Activated CD4-positive, alpha-beta T cell treated with anti-CD3 and anti-CD28 coated beads for 36 hours (primary cell): ENCODE measurements at regions not wholly inside any gene's neighbourhood (a gene's known extent, or its start where the extent isn't known, plus 50 kb on each side); places are given as distances from the start of the nearest gene placed in this dataset.

ENCODE experiments used
- ATAC-seq: fragments of 200-7000 bp; cut with Tn5 transposase; one replicate; pipeline ENCODE4 v1.10.0; 2021; ENCODE audit warnings: mild to moderate bottlenecking, moderate library complexity
- CTCF ChIA-PET: fragments of 350-600 bp; sonication (Branson Sonifier 250); formaldehyde crosslinking; loops from one replicate; lab custom pipeline; 2021; ENCODE audit warnings: antibody characterized with exemption; lab: Charles Lee
- POLR2A ChIA-PET: fragments of 350-600 bp; sonication (Branson Sonifier 250); formaldehyde crosslinking; loops from one replicate; lab custom pipeline; 2021; ENCODE audit warnings: antibody characterized with exemption, inconsistent platforms; lab: Charles Lee
- DNase-seq: peaks from one replicate; pipeline ENCODE4 v3.0.0-alpha.2; 2020
- H3K27ac Mint-ChIP-seq: one replicate; pipeline ENCODE4 v1.8.0; 2021; ENCODE audit warnings: mixed read lengths
- H3K27me3 Mint-ChIP-seq: one replicate; pipeline ENCODE4 v1.8.0; 2021; ENCODE audit warnings: mixed read lengths
- H3K36me3 Mint-ChIP-seq: one replicate; pipeline ENCODE4 v1.8.0; 2021; ENCODE audit warnings: low read depth, mixed read lengths
- H3K4me1 Mint-ChIP-seq: one replicate; pipeline ENCODE4 v1.8.0; 2021; ENCODE audit warnings: mixed read lengths
- H3K4me3 Mint-ChIP-seq: one replicate; pipeline ENCODE4 v1.8.0; 2021; ENCODE audit warnings: mild to moderate bottlenecking, moderate library complexity, mixed read lengths
- H3K9me3 Mint-ChIP-seq: one replicate; pipeline ENCODE4 v1.8.0; 2021; ENCODE audit warnings: low read depth, mixed read lengths
- intact Hi-C, 2 experiments: fragments of 100-400 bp; cut with DNase I in 1 of 2; cut with micrococcal nuclease in 1 of 2; formaldehyde crosslinking; loops; one replicate each; pipeline versions ENCODE4 v1.14.2 to v1.15.1; 2022 to 2024; cut with DNase I, micrococcal nuclease

DNA sequence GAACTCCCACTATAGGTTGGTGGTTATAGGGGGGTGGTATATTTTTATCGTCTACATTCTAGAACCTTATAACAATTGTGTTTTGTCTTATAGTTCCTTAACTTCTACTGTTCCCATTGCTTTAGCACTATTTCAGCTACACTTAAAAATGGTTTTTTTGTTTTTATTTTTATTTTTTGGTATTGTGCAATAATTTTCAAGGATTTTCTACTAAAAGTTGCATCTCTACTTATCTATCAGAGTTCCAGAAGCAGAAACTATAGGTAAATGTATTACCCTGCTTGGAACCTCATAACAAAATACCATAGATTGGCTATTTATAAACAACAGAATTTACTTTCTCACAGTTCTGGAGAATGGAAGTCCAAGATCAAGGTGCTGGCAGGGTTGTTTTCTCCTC lies 981.6 kb upstream of the CNTNAP5 start:
- H3K36me3 Mint-ChIP-seq = no peaks in the 10 kb centered on the region
- H3K9me3 Mint-ChIP-seq = peaks cover 4% of the 10 kb centered on the region
- no peak for DNase-seq
- CTCF ChIA-PET = no interaction called here
- intact Hi-C loops = no loop called here
- H3K4me1 Mint-ChIP-seq = no peaks in the 10 kb centered on the region
- no peak for ATAC-seq
- H3K4me3 Mint-ChIP-seq = no peak overlapping the region
- H3K27ac Mint-ChIP-seq = no peak overlapping the region
- POLR2A ChIA-PET = no interaction called here
- no peaks in the 10 kb centered on the region for H3K27me3 Mint-ChIP-seq

DNA sequence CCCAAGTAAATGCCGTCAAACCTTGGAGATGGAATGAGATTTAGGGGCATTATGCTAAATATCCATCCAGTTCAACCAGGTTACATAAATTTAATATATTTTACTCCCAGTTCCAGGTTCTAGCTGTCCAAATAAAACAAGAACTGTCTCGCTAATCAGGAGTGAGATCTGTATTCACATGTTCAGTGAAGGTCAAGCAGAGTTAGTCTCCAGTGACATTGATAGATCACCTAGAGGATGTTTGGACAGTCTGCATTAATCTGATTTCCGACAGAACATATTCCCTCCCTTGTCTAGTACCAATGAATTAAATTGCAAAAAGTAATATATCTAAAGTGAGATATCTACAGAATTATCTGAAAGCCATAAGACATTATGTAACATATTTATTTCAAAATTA lies 979.4 kb upstream of the CNTNAP5 start:
- DNase-seq = no peak
- H3K27me3 Mint-ChIP-seq = no peaks in the 10 kb centered on the region
- H3K36me3 Mint-ChIP-seq = no peaks in the 10 kb centered on the region
- ChIA-PET CTCF (no interaction called here), POLR2A (no interaction called here)
- H3K4me3 Mint-ChIP-seq = no peak overlapping the region
- ATAC-seq = no peak
- peaks cover 5% of the 10 kb centered on the region for H3K9me3 Mint-ChIP-seq
- H3K27ac Mint-ChIP-seq = no peak overlapping the region
- intact Hi-C loops = no loop called here
- no peaks in the 10 kb centered on the region for H3K4me1 Mint-ChIP-seq

DNA sequence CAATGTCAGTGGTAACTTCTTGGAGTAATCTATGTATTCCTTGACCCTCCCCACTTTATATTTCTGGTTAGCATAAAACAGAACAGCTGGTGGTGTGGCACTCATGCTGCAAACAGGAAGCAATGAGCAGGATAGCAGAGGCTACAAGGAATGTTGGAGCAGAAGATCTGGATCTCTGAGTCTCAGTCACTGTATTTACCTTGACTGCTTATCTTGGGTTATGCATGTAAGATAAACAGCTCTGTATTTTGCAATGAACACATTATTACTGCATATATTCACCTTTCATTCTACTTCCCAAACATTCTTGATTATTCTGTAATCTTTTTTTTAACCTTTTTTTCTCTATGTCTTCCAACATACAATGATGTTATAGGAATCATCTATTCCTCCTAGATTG lies 977.9 kb upstream of the CNTNAP5 start:
- POLR2A ChIA-PET = no interaction called here
- no peak overlapping the region for H3K4me3 Mint-ChIP-seq
- no peak for ATAC-seq

DNA sequence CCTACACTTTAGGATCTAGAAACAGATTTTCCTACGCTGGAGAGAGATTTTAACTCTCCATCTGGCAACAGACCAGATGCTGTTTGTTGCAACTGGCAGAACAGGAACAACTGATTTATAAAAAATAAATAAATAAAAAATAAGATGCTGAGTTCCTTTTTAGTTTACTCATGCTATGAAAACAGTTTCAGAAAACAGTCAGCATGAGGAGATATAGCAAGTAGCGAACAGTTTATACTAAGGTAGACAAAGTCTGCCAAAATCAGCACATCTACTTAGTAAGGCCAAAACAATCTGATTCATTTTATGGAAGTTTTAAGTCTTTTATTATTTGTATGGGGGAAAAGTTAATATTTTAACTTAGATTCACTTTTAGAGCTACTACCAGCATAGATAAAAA lies 974.0 kb upstream of the CNTNAP5 start:
- DNase-seq (no peak), ATAC-seq (no peak)
- Mint-ChIP-seq H3K36me3 (no peaks in the 10 kb centered on the region), H3K4me1 (no peaks in the 10 kb centered on the region), H3K27ac (no peak overlapping the region), H3K4me3 (no peak overlapping the region), H3K27me3 (no peaks in the 10 kb centered on the region), H3K9me3 (peaks cover 7% of the 10 kb centered on the region)
- intact Hi-C loops = no loop called here
- ChIA-PET CTCF (no interaction called here), POLR2A (no interaction called here)

More for the DNA sequence above, 977.9 kb upstream of the CNTNAP5 start:
- intact Hi-C loops = no loop called here
- Mint-ChIP-seq H3K27ac (no peak overlapping the region), H3K9me3 (peaks cover 4% of the 10 kb centered on the region), H3K27me3 (no peaks in the 10 kb centered on the region), H3K4me1 (no peaks in the 10 kb centered on the region), H3K36me3 (no peaks in the 10 kb centered on the region)
- CTCF ChIA-PET = no interaction called here
- no peak for DNase-seq

DNA sequence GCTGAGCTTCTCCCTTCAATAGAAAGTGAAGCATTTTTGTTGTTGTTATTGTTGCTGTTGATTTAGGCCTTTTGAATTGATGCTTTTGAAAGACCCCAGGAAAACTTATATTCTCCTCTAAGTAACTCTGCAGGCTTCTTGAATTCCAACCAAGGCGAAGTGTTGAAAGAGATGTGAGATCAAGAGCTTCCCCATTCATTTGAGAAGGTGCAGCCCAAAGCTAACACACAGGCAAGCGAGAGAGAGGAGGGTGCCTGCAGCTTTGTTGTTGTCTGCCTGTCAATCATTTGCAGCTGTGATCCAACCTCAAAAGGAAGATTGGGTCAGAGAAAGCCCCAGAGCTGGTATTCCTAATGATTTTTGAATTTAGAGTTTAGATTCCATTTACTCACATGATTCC lies 963.6 kb upstream of the CNTNAP5 start:
- Mint-ChIP-seq H3K4me1 (no peaks in the 10 kb centered on the region), H3K27me3 (no peaks in the 10 kb centered on the region), H3K4me3 (no peak overlapping the region), H3K36me3 (no peaks in the 10 kb centered on the region), H3K9me3 (peaks cover 4% of the 10 kb centered on the region), H3K27ac (no peak overlapping the region)
- CTCF ChIA-PET = no interaction called here
- DNase-seq = no peak
- POLR2A ChIA-PET = no interaction called here
- ATAC-seq = no peak
- intact Hi-C loops = no loop called here

DNA sequence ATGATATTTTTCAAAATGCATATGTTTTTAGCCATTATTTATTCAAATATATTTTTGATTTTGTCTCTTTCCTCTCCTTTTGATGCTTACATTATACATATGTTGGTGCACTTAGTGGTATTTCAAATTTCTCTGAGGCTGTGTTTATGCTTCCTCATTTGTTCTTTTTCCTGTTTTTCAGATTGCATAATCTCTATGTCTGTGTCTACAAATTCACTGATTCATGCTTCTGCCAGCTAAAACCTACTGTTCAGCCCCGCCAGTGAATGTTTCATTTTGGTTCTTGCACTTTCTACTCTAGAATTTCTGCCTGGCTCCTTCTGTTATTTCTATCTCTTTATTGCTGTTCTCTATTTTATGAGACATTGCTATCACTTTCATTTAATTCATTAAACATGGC lies 951.7 kb upstream of the CNTNAP5 start:
- ATAC-seq = no peak
- intact Hi-C loops = no loop called here
- Mint-ChIP-seq H3K27ac (no peak overlapping the region), H3K9me3 (peaks cover 6% of the 10 kb centered on the region), H3K36me3 (no peaks in the 10 kb centered on the region), H3K4me3 (no peak overlapping the region), H3K4me1 (no peaks in the 10 kb centered on the region), H3K27me3 (no peaks in the 10 kb centered on the region)
- no peak for DNase-seq
- ChIA-PET POLR2A (no interaction called here), CTCF (no interaction called here)

DNA sequence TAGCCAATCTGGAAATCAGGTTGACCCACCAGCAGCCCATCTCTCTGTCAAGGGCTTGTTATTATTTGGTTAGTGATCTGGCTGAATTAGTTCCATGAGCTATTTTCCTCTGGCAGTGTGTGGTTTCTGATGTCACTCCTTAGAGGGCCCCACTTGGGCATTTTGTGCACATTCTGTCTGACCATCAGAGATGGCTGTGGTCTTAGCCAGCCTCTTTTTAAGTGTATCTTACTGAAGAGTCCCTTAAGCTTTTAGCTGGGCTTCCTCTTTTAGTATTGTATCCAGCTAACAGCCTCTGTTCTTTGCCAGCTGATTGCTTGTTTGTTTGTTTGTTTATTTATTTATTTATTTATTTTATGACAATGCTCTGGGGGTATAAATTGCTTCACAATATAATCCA lies 951.1 kb upstream of the CNTNAP5 start:
- ChIA-PET POLR2A (no interaction called here), CTCF (no interaction called here)
- ATAC-seq = no peak
- Mint-ChIP-seq H3K27ac (no peak overlapping the region), H3K36me3 (no peaks in the 10 kb centered on the region), H3K27me3 (no peaks in the 10 kb centered on the region), H3K9me3 (peaks cover 6% of the 10 kb centered on the region), H3K4me3 (no peak overlapping the region), H3K4me1 (no peaks in the 10 kb centered on the region)
- no peak for DNase-seq
- intact Hi-C loops = no loop called here

DNA sequence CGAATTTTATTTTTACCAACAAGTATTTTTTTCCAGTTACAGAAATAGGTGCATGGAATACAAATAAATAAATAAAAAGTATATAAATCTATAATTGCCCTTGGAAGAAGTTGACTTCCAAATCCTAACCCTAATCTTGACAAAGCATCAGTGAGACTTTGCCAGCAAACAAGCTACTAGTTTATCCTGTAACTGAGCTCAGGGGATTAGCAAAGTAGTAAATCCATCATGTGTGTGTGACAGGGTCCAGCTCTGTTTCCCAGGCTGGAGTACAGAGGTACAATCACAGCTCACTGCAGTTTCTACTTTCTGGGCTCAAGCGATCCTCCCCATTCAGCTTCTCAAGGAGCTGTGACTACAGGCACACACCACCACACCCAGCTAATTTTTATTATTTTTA lies 948.0 kb upstream of the CNTNAP5 start:
- CTCF ChIA-PET = no interaction called here
- no peaks in the 10 kb centered on the region for H3K27me3 Mint-ChIP-seq
- ATAC-seq (no peak), DNase-seq (no peak)
- no peak overlapping the region for H3K27ac Mint-ChIP-seq
- peaks cover 8% of the 10 kb centered on the region for H3K9me3 Mint-ChIP-seq
- no peak overlapping the region for H3K4me3 Mint-ChIP-seq
- intact Hi-C loops = no loop called here
- H3K4me1 Mint-ChIP-seq = no peaks in the 10 kb centered on the region
- H3K36me3 Mint-ChIP-seq = no peaks in the 10 kb centered on the region
- POLR2A ChIA-PET = no interaction called here

DNA sequence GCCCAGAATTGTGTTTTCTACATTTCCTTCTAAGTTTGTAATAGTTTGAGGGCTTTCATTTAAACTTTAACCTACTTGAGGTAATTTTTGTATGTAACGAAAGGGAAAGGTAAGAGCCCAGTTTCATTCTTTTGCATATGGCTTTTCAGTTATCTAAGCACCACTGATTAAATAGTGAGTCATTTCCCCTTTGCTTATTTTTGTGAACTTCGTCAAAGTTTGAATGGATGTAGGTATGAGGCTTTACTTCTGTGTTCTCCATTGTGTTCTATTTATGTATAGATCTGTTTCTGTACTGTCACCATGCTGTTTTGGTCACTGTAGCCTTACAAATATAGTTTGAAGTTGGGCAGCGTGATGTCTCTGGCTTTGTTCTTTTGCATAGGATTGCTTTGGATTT lies 944.8 kb upstream of the CNTNAP5 start:
- H3K27me3 Mint-ChIP-seq = no peaks in the 10 kb centered on the region
- no peak overlapping the region for H3K27ac Mint-ChIP-seq
- ATAC-seq = no peak
- H3K4me3 Mint-ChIP-seq = no peak overlapping the region
- intact Hi-C loops = no loop called here
- no peaks in the 10 kb centered on the region for H3K4me1 Mint-ChIP-seq
- no peaks in the 10 kb centered on the region for H3K36me3 Mint-ChIP-seq
- CTCF ChIA-PET = no interaction called here
- DNase-seq = no peak
- POLR2A ChIA-PET = no interaction called here
- H3K9me3 Mint-ChIP-seq = peaks cover 13% of the 10 kb centered on the region

DNA sequence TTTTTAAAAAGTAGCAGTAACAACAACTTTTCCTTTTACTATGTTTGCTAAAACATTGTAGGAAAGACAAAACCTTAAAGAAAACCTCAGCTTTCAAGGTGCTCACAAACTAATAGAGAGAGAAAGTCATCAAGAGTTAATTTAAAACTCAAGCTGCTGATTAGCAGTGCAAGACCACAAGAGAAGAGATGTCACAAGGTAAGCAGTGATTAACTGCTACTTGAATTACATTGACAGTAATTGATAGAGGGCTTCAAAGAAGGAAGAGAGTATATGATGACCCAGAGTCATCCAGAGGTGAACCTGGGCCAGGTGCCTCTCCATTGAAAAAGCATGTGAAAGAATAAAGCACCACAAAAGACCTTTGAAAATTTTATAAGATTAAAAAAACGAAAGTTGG lies 939.6 kb upstream of the CNTNAP5 start:
- H3K4me3 Mint-ChIP-seq = no peak overlapping the region
- H3K36me3 Mint-ChIP-seq = no peaks in the 10 kb centered on the region
- POLR2A ChIA-PET = no interaction called here
- H3K4me1 Mint-ChIP-seq = no peaks in the 10 kb centered on the region
- H3K27ac Mint-ChIP-seq = no peak overlapping the region
- CTCF ChIA-PET = no interaction called here
- DNase-seq = no peak
- peaks cover 15% of the 10 kb centered on the region for H3K9me3 Mint-ChIP-seq
- no peaks in the 10 kb centered on the region for H3K27me3 Mint-ChIP-seq
- ATAC-seq = no peak
- intact Hi-C loops = no loop called here

DNA sequence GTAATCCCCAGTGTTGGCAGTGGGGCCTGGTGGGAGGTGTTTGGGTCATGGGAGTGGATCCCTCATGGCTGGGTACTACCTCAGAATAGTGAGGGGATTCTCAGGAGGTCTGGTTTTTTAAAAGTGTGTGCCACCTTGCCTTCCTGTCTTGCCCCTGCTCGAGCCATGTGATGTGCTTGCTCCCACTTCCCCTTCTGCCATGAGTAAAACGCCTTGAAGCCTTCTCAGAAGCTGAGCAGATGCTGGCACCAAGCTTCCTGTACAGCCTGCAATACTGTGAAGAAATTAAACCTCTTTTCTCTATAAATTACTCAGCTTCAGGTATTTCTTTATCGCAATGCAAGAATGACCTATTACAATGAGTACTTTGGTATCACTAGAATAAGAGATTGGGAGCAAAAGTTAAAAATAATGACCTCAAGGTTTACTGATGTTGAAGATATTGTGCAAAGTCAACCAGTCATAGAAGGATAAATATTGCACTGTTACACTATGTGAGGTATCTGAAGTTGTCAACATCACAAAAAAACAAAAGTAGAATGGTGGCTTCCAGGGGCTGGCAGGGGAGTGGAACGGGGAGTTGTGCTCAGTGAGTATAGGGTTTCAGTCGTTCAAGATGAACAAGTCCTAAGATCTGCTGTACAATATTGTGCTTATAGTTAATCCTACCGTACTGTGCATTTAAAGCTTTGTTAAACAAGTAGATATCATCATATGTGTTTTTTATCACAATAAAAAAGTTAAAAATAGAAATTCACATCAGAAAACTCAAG lies 938.3 kb upstream of the CNTNAP5 start:
- DNase-seq (no peak), ATAC-seq (no peak)
- ChIA-PET POLR2A (no interaction called here), CTCF (no interaction called here)
- H3K4me3 Mint-ChIP-seq = no peak overlapping the region
- H3K9me3 Mint-ChIP-seq = peaks cover 19% of the 10 kb centered on the region
- H3K4me1 Mint-ChIP-seq = no peaks in the 10 kb centered on the region
- no peak overlapping the region for H3K27ac Mint-ChIP-seq
- intact Hi-C loops = no loop called here
- no peaks in the 10 kb centered on the region for H3K27me3 Mint-ChIP-seq
- H3K36me3 Mint-ChIP-seq = no peaks in the 10 kb centered on the region

DNA sequence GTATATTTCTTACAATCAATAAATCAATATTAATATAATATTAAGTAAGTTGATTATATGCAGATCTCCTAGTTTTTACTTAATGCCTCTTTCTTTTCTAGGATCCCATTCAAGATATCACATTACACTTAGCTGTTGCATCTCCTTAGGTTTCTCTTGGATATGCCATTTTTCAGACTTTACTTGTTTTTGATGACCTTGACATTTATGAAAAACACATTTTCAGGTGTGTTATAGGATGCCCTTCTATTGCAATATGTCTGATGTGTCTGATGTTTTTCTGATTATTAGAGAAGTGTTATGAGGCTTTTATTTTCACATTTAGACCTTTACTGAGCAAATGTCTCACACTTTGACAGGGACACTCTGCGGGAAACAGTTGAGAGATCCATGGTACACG lies 933.6 kb upstream of the CNTNAP5 start:
- intact Hi-C loops = no loop called here
- ATAC-seq = no peak
- CTCF ChIA-PET = no interaction called here
- H3K36me3 Mint-ChIP-seq = no peaks in the 10 kb centered on the region
- POLR2A ChIA-PET = no interaction called here
- no peaks in the 10 kb centered on the region for H3K4me1 Mint-ChIP-seq
- no peak overlapping the region for H3K27ac Mint-ChIP-seq
- H3K27me3 Mint-ChIP-seq = no peaks in the 10 kb centered on the region
- peaks cover 10% of the 10 kb centered on the region for H3K9me3 Mint-ChIP-seq
- no peak overlapping the region for H3K4me3 Mint-ChIP-seq
- no peak for DNase-seq

DNA sequence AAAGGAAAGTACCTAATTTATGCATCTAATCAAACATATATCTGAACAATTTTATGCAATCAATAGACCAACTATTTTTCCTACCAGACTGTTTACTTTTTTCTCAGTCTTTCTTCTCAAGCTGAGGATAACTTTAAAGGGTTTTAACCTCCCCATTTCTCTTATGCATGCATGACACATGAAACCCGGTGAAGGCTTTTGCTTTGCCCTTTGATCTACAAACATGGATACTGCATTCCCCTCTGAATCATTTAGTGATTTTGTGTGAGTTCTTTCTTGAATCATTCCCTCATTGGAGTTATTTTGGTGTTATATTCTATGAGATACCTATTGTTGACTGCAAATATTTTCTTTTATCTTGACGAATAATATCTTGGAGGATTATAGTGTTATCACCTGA lies 931.9 kb upstream of the CNTNAP5 start:
- POLR2A ChIA-PET = no interaction called here
- intact Hi-C loops = no loop called here
- Mint-ChIP-seq H3K36me3 (no peaks in the 10 kb centered on the region), H3K4me3 (no peak overlapping the region), H3K9me3 (peaks cover 7% of the 10 kb centered on the region), H3K4me1 (no peaks in the 10 kb centered on the region), H3K27ac (no peak overlapping the region), H3K27me3 (no peaks in the 10 kb centered on the region)
- DNase-seq (no peak), ATAC-seq (no peak)
- CTCF ChIA-PET = no interaction called here
